M059J (cell line): ENCODE measurements at regions not wholly inside any gene's neighbourhood (a gene's known extent, or its start where the extent isn't known, plus 50 kb on each side); places are given as distances from the start of the nearest gene placed in this dataset.

ENCODE experiments used
- DNase-seq: peaks from one replicate; pipeline ENCODE4 v3.0.0-alpha.2; 2012; ENCODE audit warnings: low read depth

DNA sequence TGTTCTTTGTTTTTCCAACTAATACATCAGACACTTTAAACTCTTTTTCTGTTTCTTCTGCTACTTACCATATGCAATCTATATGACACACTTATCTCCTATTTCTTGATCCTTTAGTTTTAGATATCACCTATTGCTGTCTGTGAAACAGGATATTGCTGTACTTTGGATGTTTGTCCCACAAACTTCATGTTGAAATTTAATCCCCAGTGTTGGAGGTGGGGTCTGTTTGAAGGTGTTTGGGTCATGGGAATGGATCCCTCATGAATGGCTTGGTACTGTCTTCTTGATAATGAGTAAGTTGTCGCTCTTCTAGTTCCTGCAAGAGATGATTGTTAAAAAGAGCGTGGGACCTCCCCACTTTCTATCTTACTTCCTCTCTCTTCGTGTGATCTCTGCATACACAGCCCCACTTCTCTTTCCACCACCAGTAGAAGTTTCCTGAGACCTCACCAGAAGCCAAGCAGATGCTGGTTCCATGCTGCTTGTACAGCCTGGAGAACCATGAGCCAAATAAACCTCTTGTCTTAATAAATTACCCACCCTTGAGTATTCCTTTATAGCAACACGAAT, 244.2 kb downstream of the NHLRC3 start:
- no peak for DNase-seq

DNA sequence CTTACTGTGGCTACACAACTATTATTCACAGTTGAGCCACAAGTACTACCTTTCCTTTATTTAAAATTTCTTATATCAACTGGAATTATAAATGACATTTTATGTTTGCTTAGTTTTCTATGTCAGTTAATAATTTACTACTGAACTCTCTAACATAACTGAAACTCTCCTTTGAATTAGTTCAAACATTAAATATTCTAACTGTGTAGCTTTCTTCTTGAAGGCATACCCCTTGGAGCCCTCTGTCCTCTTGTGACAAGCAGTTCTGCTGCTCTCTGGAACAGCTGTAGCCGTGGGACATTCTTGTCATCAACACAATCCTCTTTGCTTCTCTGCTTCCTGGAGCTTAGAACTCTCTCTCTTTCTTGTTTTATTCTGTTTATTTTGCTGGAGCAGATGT, 244.8 kb downstream of the NHLRC3 start:
- DNase-seq = no peak

DNA sequence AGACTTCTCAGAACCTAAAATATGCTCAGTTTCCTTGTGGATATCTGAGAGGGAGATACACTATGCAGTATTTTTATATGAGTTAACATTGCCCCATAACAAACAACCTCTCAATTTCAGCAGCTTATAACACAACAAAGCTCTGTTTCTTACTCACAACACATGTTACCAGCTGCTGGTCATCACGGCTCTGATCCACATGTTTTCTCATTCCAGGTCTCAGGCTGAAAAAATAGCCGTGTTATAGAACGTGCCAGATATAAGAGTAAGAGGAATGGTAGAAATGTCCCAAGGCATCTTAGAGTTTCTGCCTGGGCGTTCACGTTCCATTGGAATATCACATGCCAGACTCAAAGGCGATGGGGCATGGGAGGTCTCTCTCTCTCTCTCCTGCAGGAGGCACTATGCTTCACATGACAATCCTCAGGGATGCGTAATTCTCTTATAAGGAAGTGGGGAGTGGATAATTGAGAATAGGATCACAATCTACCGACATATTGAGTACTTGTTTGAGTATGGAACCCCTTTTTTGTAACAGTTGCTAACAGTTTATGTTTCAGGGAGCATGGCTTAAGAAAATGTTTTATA, 246.6 kb downstream of the NHLRC3 start:
- DNase-seq = no peak
